K562 (cell line): ENCODE measurements at regions not wholly inside any gene's neighbourhood (a gene's known extent, or its start where the extent isn't known, plus 50 kb on each side); places are given as distances from the start of the nearest gene placed in this dataset.

Experiments used
- CC2D1A ChIP-seq: fragments of 450-650 bp; IDR thresholded peaks from 2 replicates; pipeline ENCODE4 v1.6.1; 2017; ENCODE audit warnings: mild to moderate bottlenecking
- CEBPG ChIP-seq, 3 experiments: fragments of 200-800 bp in 1 of 3; sonication (Bioruptor generic) in 1 of 3; sonication (generic) in 1 of 3; formaldehyde crosslinking in 1 of 3; IDR thresholded peaks in 2 of 3; conservative IDR thresholded peaks in 1 of 3; 2 replicates each; pipeline versions ENCODE4 v1.6.1 to v1.8.0; 2016 to 2022; ENCODE audit warnings: missing compliant biosample characterization in 2 of 3, missing genetic modification characterization in 2 of 3, mild to moderate bottlenecking in 1 of 3, missing genetic modification reagents in 1 of 3
- IRF2 ChIP-seq: sonication (generic); formaldehyde crosslinking; IDR thresholded peaks from 2 replicates; pipeline ENCODE4 v1.8.1; 2022; ENCODE audit warnings: mild to moderate bottlenecking, missing genetic modification reagents
- TF ChIP-seq, protein P1 (sequence below), 2 experiments: fragments of 450-650 bp in 1 of 2; sonication (generic) in 1 of 2; formaldehyde crosslinking in 1 of 2; IDR thresholded peaks in 1 of 2; conservative IDR thresholded peaks in 1 of 2; 2 replicates each; pipeline versions ENCODE4 v1.6.1 to v1.8.1; 2016 to 2023; ENCODE audit warnings: mild to moderate bottlenecking in 2 of 2, moderate library complexity in 2 of 2, inconsistent platforms in 1 of 2, missing genetic modification reagents in 1 of 2

GRCh38 chr3:171986757-171987518, 52.4 kb upstream of the FNDC3B start (continued):
- TF ChIP-seq, protein P1, sequence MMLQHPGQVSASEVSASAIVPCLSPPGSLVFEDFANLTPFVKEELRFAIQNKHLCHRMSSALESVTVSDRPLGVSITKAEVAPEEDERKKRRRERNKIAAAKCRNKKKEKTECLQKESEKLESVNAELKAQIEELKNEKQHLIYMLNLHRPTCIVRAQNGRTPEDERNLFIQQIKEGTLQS (IDR thresholded peaks at IDR 0.05), result peak; percentile 73
- TF ChIP-seq, protein P1 (CRISPR knock-in tag; conservative IDR thresholded peaks at IDR 0.05), result no peak
- TF ChIP-seq CEBPG (CRISPR knock-in tag; IDR thresholded peaks at IDR 0.05), result no peak
- TF ChIP-seq CEBPG (tag; conservative IDR thresholded peaks at IDR 0.05 in 1 of 2, IDR thresholded peaks at IDR 0.05 in 1 of 2), result peak; percentile 54 to 73; a peak in 3 of 4 replicates
- no peak for TF ChIP-seq IRF2 (CRISPR knock-in tag)
- no peak for TF ChIP-seq CC2D1A
